Left colon (tissue), 2 donors: ENCODE measurements at regions not wholly inside any gene's neighbourhood (a gene's known extent, or its start where the extent isn't known, plus 50 kb on each side); places are given as distances from the start of the nearest gene placed in this dataset.

Source experiments
- ATAC-seq: fragments of 200-7000 bp; cut with Tn5 transposase; one replicate; pipeline ENCODE4 v1.9.1; 2020; ENCODE audit warnings: mild to moderate bottlenecking, moderate library complexity
- DNase-seq, 2 donors: peaks; one replicate each; pipeline ENCODE4 v3.0.0-alpha.2; 2020
- intact Hi-C, 2 donors: fragments of 100-400 bp; cut with DNase I in 1 of 2; cut with micrococcal nuclease in 1 of 2; formaldehyde crosslinking; loops; one replicate each; pipeline versions ENCODE4 v1.11.2 to v1.14.0; 2022; cut with DNase I, micrococcal nuclease
- donor health status: DM: no; HTN: no; CAD: no.
- donor health status: DM: yes; HTN: yes; CAD: no.

GRCh38 chr6:16849988-16850680 is 88.9 kb upstream of the ATXN1 start:
- intact Hi-C loops: no loop called here
- ATAC-seq (no peak), DNase-seq (peak in 1 of 2 donors; percentile 4)

GRCh38 chr6:16849280-16849987 is 88.2 kb upstream of the ATXN1 start:
- intact Hi-C loops: no loop called here
- ATAC-seq (no peak), DNase-seq (no peak)

GRCh38 chr6:16846399-16846778 is 85.1 kb upstream of the ATXN1 start:
- no peak for DNase-seq
- intact Hi-C loops: no loop called here
- ATAC-seq: no peak

GRCh38 chr6:16844183-16844582 is 82.9 kb upstream of the ATXN1 start:
- DNase-seq (no peak), ATAC-seq (no peak)
- intact Hi-C loops: no loop called here

GRCh38 chr6:16842676-16843075 is 81.4 kb upstream of the ATXN1 start:
- no peak for ATAC-seq
- DNase-seq: no peak
- intact Hi-C loops: no loop called here

- ATAC-seq: no peak
- intact Hi-C loops: no loop called here
- DNase-seq: no peak
Measured at GRCh38 chr6:16841241-16841640, 80.0 kb upstream of the ATXN1 start.

GRCh38 chr6:16840725-16841124 is 79.5 kb upstream of the ATXN1 start:
- intact Hi-C loops: no loop called here
- DNase-seq (no peak), ATAC-seq (no peak)

- ATAC-seq: no peak
- no peak for DNase-seq
- intact Hi-C loops: no loop called here
Measured at GRCh38 chr6:16840291-16840690, 79.0 kb upstream of the ATXN1 start.

GRCh38 chr6:16839631-16840179 is 78.4 kb upstream of the ATXN1 start:
- DNase-seq (no peak), ATAC-seq (no peak)
- intact Hi-C loops: no loop called here

- intact Hi-C loops: no loop called here
- ATAC-seq: no peak
- DNase-seq: no peak
Measured at GRCh38 chr6:16837217-16837972, 76.1 kb upstream of the ATXN1 start.

- ATAC-seq (no peak), DNase-seq (no peak)
- intact Hi-C loops: no loop called here
Measured at GRCh38 chr6:16836144-16836981, 75.1 kb upstream of the ATXN1 start.

- DNase-seq: no peak
- intact Hi-C loops: no loop called here
- no peak for ATAC-seq
Measured at GRCh38 chr6:16834242-16834641, 73.0 kb upstream of the ATXN1 start.

GRCh38 chr6:16832721-16833120 is 71.5 kb upstream of the ATXN1 start:
- ATAC-seq (no peak), DNase-seq (no peak)
- intact Hi-C loops: no loop called here

GRCh38 chr6:16832043-16832567 is 70.8 kb upstream of the ATXN1 start:
- intact Hi-C loops: no loop called here
- no peak for DNase-seq
- ATAC-seq: no peak

GRCh38 chr6:16831136-16831535 is 69.9 kb upstream of the ATXN1 start:
- intact Hi-C loops: no loop called here
- no peak for ATAC-seq
- no peak for DNase-seq

- no peak for ATAC-seq
Measured at GRCh38 chr6:16828058-16828457, 66.8 kb upstream of the ATXN1 start.

GRCh38 chr6:16827627-16828026 is 66.4 kb upstream of the ATXN1 start:
- intact Hi-C loops: no loop called here
- no peak for ATAC-seq
- no peak for DNase-seq

More at GRCh38 chr6:16828058-16828457, 66.8 kb upstream of the ATXN1 start:
- intact Hi-C loops: no loop called here
- no peak for DNase-seq

- intact Hi-C loops: no loop called here
- ATAC-seq (no peak), DNase-seq (no peak)
Measured at GRCh38 chr6:16825784-16826183, 64.5 kb upstream of the ATXN1 start.
